ENCODE measurements at regions not wholly inside any gene's neighbourhood (a gene's known extent, or its start where the extent isn't known, plus 50 kb on each side); places are given as distances from the start of the nearest gene placed in this dataset.
"Not testable (repeated sequence)": the region's sequence is repeated elsewhere in the genome, so short reads cannot be mapped to it uniquely, and the experiment has no call there.

- DNase-seq = no peak
These were observed 142.8 kb downstream of the ENC1 start for GRCh38 chr5:74497706-74498105.

DNA sequence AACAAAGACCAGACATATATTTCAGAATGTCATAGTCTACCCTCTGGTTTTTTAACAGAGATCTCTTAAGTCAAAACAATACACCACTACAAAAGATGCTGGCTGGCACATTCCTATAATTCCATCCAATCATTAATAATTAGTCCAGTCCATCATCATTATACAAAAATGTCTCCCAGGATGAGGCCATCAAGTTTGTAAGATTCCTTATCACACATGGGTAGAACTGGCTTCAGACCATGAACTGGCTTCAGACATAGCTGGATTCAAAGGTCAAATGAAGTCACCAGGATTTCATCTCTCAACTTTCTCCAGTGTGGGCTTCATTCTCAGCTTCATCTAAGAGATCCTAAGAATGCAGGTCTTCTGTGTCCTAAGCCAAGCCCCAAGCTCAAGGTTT, 147.1 kb downstream of the ENC1 start:
- no peak for DNase-seq

- DNase-seq = no peak
These were observed 148.3 kb downstream of the ENC1 start for GRCh38 chr5:74492230-74492629.

DNA sequence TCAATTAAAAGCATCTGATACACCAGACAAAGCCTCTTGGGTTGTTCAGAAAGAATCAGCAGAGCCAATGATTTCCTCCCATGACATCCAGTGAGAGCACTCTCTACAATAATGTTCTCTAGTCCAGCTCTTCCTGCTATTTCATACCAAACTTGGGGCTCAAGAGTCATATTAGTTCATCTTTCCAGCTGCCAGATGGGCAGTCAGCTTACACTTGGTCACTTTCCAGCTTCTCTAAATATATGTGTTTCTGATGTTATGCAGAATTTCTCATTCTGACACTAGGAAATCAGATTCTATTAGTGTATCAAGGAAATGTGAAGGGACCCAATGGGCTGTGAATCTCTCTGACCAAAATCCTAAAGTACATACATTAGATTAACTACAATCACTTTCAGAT, 148.9 kb downstream of the ENC1 start:
- no peak for DNase-seq

DNA sequence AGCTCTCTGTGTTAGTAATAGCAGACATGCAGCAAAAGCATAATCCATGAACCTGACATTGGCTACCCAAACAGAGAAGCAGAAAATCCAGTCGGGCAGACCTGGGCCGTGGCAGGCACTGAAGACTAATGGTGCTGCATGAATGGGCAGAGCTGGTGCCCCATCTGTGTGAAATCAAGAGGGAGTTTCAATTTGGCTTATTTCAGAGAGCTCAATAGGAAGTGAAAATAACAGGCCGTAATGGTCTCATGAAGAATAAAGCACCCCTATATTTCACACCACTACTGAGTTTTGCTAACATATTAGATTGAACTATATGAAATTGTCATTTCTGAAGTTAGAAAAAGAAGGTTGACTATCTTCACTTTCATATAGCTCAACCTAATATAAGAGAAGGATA, 149.7 kb downstream of the ENC1 start:
- no peak for DNase-seq

DNA sequence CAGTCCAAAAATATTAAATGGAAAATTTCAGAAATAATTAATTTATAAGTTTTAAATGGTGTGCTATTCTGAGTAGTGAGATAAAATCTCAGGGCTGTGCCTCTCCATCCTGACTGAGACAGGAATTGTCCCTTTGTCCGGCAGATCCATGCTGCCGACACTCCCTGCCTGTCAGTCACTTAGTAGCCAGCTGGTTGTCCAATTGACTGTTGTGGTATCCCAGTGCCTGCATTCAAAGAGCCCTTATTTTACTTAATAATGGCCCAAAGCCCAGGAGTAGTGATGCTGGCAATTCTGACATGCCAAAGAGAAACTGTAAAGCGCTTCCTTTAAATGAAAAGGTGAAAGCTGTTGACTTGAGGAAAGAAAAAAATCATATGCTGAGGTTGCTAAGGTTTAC, 157.5 kb downstream of the ENC1 start:
- DNase-seq = no peak

- DNase-seq = no peak
These were observed 158.0 kb downstream of the ENC1 start for GRCh38 chr5:74482523-74482922.

DNA sequence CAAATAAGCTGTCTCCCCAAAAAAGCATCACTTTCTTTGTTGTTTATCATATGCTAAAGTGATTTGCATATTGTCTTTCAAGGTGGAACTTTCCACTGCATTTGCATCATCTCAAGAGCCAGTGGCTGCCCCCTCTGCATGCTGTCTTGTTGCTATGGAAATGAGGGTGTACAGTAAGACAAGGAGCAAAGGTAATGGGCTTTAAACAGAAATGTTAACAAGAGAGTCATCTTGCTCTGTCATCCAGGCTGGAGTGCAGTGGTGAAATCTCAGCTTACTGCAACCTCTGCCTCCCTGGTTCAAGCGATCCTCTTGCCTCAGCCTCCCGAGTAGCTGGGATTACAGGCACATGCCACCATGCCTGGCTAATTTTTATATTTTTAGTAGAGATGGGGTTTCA, 159.2 kb downstream of the ENC1 start:
- DNase-seq = not testable (repeated sequence)

DNA sequence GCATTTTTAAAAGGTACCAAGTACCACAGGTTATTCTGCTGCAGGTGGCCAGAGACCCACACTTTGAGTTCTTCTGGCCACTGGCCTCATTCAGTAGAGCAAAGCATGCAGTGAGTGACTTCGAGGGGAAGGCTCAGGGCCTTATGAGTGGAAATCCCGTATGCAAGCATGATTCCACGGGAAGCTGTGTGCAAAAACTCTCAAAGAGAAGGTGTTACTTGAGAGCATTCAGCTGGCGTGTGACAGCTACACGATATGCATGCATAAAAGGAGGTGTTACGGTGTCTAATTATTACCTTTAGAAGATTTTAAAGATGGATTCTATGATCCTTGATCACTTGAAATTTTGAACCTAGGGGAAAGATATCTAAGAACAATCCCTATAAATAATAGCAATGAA, 160.3 kb downstream of the ENC1 start:
- no peak for DNase-seq

GRCh38 chr5:74478328-74478727, 162.2 kb downstream of the ENC1 start:
- no peak for DNase-seq

DNA sequence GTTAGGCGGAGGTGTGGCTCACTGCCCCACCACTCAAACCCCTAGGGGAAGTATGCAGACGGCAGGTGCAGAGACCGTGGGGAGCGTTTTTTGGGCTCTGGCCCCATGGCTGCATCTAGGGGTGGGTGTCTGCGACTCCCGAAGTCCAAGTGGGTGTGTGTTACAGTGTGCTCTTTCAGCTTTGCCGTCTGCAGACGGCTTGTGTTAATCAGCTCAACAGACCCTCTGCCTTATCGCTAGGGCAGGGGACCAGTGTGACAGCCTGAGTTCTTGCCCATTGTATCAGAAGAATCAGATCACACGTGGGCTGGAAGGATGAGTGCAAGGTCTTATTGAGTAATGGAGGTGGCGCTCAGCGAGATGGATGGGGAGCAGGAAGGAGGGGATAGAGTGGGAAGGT, 162.8 kb downstream of the ENC1 start:
- DNase-seq = no peak

DNA sequence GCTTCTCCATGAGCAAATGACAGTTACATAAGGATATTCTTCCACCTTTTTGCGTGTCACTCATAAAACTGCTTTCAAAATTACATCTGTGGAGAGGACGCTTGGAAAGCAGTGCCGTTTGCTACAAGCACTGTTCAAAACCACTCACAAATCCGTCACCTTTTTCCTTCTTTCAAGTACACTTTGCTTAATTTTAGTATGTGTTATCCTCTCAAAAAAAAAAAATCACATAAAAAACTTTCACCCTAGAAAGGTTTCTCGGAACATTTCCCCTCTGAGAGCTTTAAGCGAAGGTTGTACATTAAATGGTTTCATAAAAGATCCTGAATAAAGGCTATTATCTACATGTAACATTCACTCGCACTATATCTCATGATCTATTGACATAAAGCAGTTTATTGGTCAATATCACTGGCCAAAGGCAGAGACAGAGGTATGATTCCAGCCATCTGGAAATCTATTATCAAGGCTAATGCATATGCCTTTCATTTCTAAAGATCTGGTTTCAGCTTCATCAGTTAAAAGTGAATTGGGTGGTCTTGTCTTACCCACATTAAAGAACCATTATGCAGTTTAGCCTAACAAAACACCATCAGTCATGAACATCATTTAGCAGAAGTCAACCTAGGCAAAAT, 163.6 kb downstream of the ENC1 start:
- DNase-seq = no peak

DNA sequence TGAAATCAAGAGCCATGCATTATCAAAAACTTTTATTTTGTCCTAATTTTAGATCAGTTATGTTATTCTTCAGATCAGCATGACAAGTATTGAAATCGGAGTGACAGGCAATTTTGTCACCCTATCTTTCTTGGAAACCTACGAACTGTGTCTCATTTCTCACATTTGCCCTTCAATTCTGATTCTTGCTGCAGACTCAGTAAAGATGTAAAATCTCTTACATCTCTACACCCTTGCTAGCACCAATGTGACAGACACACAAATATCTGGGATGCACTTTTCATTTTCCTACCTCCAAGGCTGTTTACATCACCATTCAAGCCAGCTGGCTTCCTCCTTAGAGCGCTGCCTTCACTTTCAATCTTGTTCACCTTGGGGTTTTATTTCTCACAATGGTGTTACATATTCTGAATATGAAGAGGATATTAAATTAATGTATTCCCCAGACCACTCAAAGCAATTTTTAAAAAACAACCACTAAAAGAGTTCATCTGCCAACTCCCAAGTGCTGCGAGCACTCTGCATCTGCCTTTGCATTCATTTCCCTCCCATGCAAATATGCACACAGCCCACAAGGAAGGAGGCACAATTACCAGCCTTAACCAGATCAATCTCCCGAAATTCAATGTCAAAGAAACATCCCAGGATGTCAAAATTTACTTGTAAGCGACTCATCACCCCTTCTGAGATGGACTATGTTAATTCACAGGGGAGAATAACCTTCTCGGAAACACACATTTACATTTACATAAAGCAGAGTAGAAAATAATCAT, 164.3 kb downstream of the ENC1 start:
- DNase-seq = no peak

- DNase-seq = no peak
These were observed 168.7 kb downstream of the ENC1 start for GRCh38 chr5:74471875-74472274.

DNA sequence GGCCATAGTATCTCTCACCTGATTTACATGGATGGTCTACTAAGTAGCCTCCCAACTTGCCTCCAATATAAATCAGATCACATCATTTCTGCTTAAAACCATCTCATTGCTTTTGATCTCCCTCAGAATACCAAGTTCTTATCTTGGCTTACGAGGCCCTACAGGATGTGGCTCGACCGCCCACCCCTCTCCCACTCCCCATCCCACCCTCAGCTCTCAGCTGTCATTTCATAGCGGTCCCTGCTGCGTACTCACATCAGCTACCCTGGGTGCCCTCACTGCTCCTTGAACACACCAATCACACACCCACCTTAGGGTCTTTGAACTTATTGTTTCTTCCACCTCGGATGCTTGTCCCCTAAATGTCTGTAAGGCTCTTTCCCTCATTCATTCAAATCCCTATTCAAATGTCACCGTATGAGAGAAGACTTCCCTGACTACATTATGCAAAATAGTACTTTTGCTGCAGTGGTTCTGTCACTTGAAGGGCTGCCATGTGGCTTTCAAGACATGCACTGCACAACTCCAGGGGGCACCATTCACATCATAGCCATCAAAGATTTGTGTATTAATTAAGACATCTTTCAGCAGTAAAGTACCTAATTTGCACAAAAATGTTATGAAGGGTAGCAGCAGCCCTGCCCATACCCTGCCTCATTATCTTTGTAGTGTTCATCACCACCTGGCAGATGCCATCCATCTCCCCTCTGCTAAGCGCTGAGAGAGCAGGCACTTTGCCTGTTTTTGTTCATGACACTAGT, 171.1 kb downstream of the ENC1 start:
- DNase-seq = no peak

DNA sequence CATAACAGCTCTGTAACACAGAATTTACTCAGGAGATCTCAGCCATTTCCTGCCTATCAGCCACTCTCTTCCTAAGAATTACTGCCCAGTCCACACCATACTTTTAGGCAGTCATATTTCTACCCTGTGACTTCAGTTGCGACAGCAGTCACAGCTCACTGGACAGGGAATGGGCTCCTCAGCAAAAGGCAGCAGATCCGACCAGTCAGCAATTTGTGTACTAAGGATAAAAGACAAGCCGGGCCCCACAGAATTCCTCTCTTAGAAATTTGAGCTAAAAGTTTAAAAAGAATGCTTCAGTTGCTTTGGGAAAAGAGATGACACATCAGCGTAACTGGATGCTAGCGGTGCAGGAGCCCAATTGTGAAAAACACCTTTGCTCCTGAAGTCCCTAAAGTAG, 172.1 kb downstream of the ENC1 start:
- DNase-seq = no peak

DNA sequence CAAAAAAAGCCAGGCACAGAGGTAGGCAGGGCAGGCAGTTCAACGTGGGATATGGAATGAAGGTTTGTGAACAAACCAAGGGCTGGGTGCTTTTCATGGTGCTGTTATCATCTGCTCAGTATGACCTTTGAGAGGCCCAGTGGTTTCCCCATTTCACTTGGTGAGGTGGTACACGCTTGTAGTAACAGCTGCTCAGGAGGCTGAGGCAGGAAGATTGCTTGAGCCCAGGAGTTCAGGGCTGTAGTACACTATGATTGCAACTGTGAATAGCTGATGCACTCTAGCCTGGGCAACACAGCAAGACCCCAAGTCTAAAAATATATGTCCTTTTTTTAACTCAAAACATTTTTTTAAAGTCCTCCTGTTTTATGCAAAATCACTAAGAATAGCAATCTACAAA, 174.8 kb downstream of the ENC1 start:
- DNase-seq = no peak

DNA sequence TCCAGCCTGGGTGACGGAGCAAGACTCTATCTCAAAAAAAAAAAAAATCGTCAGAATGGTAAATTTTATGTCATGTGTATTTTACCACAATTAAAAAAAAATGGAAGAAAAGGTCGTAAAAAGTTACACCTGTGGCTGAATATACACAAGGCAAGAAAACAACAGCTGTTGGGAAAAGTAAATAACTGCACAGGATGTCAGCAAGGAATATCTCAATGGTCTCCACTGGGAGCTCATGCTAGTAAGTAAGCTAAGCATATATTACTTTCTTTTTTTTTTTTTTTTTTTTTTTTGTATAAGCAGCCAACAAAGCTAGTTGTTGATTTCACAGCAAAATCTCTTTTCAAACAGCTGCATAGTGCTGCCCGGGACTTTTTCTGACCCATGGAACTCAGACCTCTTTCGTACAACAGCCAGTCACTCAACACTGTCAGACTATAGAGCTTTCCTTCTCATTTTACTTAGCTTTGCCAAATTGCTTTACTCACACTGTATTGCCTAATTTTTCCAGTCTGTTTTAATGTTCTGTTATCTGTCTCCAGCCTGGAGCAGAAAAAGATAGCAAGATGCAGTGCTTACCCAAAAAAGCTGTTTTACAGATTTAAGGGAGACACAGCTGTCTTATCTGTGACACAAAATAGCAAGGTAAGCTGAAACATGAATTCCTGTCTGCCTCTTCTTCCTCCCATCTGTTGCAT, 175.9 kb downstream of the ENC1 start:
- no peak for DNase-seq

DNA sequence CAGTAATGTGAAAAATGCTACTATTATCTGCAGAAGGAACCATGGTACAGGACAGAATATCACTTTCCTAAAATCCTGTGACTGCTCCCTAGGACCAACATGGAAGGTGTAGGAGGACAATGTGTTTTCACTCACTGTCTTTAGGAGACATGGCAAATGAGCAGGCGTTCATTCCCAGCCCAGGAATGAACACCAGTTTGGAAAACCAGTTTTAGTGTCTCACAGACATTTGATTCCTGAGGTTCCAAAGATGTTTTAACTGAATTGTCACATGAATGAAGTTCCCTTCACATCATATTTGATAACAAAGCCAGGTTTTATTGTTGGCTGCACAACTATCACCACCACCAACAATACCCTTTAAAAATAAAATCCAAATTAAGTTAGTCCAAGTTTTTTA, 178.2 kb downstream of the ENC1 start:
- DNase-seq = no peak

GRCh38 chr5:74461251-74461650, 179.3 kb downstream of the ENC1 start:
- no peak for DNase-seq

- DNase-seq = no peak
These were observed 179.8 kb downstream of the ENC1 start for GRCh38 chr5:74460694-74461093.

- DNase-seq = no peak
These were observed 180.5 kb downstream of the ENC1 start for GRCh38 chr5:74459984-74460383.

GRCh38 chr5:74457876-74458275, 182.7 kb downstream of the ENC1 start:
- no peak for DNase-seq
